ENCODE measurements at regions not wholly inside any gene's neighbourhood (a gene's known extent, or its start where the extent isn't known, plus 50 kb on each side); places are given as distances from the start of the nearest gene placed in this dataset.

- DNase-seq: no peak
- no peaks in the 10 kb centered on the region for H3K9me3 Mint-ChIP-seq
- peaks cover 22 to 53% of the 10 kb centered on the region in 2 donors for H3K27me3 Mint-ChIP-seq
- no peak overlapping the region for H3K4me3 Mint-ChIP-seq
- ATAC-seq (replicated peaks): no peak
- H3K36me3 Mint-ChIP-seq (ENCODE audit: insufficient read depth): no peaks in the 10 kb centered on the region
- no peaks in the 10 kb centered on the region for H3K4me1 Mint-ChIP-seq (ENCODE audit: low read depth in 2 of 2)
- H3K27ac Mint-ChIP-seq: no peak overlapping the region
Measured at GRCh38 chr9:134495881-134496412, 145.7 kb upstream of the COL5A1 start.

DNA sequence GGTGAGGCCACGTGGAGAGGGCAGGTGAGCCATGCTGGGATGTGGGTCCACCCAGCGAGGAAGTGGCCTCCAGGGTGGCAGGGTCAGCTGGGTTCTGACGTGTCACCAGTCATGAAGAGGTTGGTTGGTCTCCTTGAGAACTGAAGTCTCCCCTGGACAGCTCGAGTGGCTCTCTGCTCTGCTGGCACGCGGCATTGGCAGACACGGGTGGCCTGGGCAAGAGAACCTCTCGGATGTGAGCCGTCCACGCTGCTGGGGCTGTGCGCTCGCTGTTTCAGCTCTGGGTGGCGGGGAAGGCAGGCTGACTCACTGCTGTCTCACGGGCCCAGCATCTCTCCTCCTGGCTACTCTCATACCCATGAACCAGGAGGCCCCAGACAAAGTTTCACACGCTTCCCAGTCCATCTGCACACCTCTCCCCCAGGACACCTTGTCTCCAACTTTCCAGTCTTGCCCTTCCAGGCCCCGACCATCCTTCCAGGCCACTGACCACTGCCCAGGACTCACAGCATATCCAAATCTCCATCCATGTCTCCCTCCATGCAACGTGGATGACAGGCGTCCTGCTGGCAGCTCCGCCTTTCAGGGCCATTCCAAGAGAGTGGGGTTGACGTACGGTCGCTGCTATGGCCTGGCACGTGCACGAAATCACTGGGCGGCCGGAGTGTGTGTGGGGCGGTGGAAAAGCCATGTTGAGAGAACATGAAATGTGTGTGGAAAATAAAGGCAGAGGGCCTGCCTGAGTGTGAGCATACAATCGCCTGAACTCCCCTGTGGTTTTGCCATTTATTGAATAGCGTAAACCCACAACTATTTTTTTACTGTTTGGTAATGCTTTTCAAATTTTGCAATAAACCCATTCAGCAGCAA is 145.0 kb upstream of the COL5A1 start:
- ATAC-seq (replicated peaks): no peak
- Mint-ChIP-seq H3K36me3 (ENCODE audit: insufficient read depth) (no peaks in the 10 kb centered on the region), H3K27me3 (peaks cover 22 to 48% of the 10 kb centered on the region in 2 donors), H3K9me3 (no peaks in the 10 kb centered on the region), H3K27ac (no peak overlapping the region), H3K4me3 (no peak overlapping the region), H3K4me1 (ENCODE audit: low read depth in 2 of 2) (no peaks in the 10 kb centered on the region)
- no peak for DNase-seq

GRCh38 chr9:134497283-134497860 is 144.2 kb upstream of the COL5A1 start:
- no peaks in the 10 kb centered on the region for H3K36me3 Mint-ChIP-seq (ENCODE audit: insufficient read depth)
- no peak overlapping the region for H3K4me3 Mint-ChIP-seq
- ATAC-seq (replicated peaks): no peak
- peaks cover 0 to 2% of the 10 kb centered on the region in 2 donors for H3K4me1 Mint-ChIP-seq (ENCODE audit: low read depth in 2 of 2)
- H3K27ac Mint-ChIP-seq: no peak overlapping the region
- no peaks in the 10 kb centered on the region for H3K9me3 Mint-ChIP-seq
- peaks cover 26 to 48% of the 10 kb centered on the region in 2 donors for H3K27me3 Mint-ChIP-seq
- no peak for DNase-seq

DNA sequence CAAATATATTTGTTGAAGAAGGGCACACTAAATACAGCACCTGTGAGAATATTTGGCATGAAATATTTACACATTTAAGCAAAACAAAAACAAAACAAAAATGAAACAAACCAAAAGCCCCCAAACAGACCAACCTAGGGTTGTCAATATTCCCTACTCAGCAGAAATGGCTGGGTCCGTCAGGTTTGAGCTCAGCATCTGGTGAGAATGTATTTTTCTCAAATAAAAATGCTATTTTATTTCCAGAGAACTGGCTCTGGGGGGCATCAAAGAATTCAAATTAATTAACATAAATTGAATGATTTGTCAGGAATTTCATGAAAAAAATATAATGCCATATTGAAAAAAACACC is 142.8 kb upstream of the COL5A1 start:
- Mint-ChIP-seq H3K27me3 (peaks cover 25 to 48% of the 10 kb centered on the region in 2 donors), H3K9me3 (no peaks in the 10 kb centered on the region), H3K4me1 (ENCODE audit: low read depth in 2 of 2) (peaks cover 0 to 2% of the 10 kb centered on the region in 2 donors), H3K27ac (no peak overlapping the region), H3K4me3 (no peak overlapping the region), H3K36me3 (ENCODE audit: insufficient read depth) (no peaks in the 10 kb centered on the region)
- no peak for ATAC-seq (replicated peaks)
- no peak for DNase-seq

DNA sequence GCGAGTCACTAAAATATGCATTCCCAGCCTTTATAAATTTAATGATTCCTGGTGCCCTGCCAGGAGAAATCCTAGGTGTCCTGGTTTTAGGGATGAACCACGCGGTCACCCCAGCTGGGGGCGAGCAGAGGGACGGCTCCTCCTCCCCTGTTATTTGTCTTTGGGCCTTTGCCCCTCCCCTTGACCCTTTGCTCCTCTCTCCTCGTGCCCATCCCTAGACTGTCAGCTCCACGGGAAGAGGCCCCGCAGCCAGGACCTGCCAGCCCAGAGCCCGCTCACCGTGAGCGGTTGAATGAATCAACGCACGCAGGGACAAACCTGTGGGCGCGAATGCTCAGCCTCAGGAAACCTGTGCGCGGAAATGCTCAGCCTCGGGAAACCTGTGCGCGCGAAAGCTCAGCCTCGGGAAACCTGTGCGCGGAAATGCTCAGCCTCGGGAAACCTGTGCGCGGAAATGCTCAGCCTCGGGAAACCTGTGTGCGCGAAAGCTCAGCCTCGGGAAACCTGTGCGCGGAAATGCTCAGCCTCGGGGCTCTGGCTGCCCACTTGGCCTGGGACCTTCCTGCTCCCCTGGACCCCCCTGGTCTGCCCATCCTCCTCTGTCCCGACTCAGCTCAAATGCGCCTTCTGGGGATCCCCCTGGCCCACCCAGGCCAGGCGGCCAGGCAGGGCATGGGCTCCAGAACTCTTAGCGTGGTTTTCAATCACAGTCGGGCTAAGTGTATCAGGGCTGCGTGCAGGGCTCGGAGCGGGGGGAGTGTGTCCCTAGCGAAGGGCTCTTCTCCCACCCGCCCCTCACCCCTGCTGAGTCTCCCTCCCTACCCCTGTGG is 140.5 kb upstream of the COL5A1 start:
- DNase-seq: no peak
- H3K27ac Mint-ChIP-seq: no peak overlapping the region
- no peak overlapping the region for H3K4me3 Mint-ChIP-seq
- H3K27me3 Mint-ChIP-seq: peaks cover 18 to 57% of the 10 kb centered on the region in 2 donors
- H3K36me3 Mint-ChIP-seq (ENCODE audit: insufficient read depth): no peaks in the 10 kb centered on the region
- peaks cover 0 to 2% of the 10 kb centered on the region in 2 donors for H3K4me1 Mint-ChIP-seq (ENCODE audit: low read depth in 2 of 2)
- no peaks in the 10 kb centered on the region for H3K9me3 Mint-ChIP-seq
- no peak for ATAC-seq (replicated peaks)

DNA sequence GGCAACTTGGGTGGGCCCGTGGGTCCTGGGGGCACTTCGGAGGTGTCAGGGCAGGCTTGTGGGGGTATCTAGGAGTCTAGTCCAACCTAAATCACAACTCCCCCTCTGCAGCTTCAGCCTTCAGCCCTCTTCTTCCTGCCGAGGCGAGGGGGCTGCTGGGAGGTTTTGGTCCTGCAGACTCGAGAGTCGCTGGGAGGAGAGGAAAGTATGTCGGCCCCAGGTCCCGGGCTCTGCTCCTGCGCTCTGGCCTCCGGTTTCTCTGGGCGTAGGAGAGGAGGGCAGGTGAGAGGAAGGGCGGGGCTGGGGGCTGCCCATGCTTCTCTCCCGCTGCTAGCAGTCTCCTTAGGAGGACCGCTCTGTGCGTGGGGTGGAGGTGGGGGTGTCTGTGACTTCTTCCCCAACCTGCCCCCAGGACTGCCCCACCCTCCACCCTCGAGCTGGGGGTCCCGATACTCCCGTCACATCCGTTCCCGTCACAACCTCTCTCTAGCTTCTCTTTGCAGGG is 139.8 kb upstream of the COL5A1 start:
- H3K27ac Mint-ChIP-seq: peak overlapping the region in 1 of 2 donors; percentile 22
- H3K27me3 Mint-ChIP-seq: peaks cover 18 to 52% of the 10 kb centered on the region in 2 donors

GRCh38 chr9:134502266-134502791 is 139.3 kb upstream of the COL5A1 start:
- Mint-ChIP-seq H3K27me3 (peaks cover 18 to 48% of the 10 kb centered on the region in 2 donors), H3K4me1 (ENCODE audit: low read depth in 2 of 2) (peaks cover 0 to 2% of the 10 kb centered on the region in 2 donors), H3K9me3 (no peaks in the 10 kb centered on the region), H3K4me3 (no peak overlapping the region), H3K27ac (no peak overlapping the region), H3K36me3 (ENCODE audit: insufficient read depth) (no peaks in the 10 kb centered on the region)
- ATAC-seq (replicated peaks): no peak
- no peak for DNase-seq

More for the DNA sequence above, 139.8 kb upstream of the COL5A1 start:
- Mint-ChIP-seq H3K9me3 (no peaks in the 10 kb centered on the region), H3K4me1 (ENCODE audit: low read depth in 2 of 2) (peaks cover 0 to 2% of the 10 kb centered on the region in 2 donors), H3K36me3 (ENCODE audit: insufficient read depth) (no peaks in the 10 kb centered on the region), H3K4me3 (no peak overlapping the region)
- ATAC-seq (replicated peaks) (no peak), DNase-seq (no peak)

GRCh38 chr9:134502809-134503211 is 138.8 kb upstream of the COL5A1 start:
- Mint-ChIP-seq H3K4me3 (no peak overlapping the region), H3K9me3 (no peaks in the 10 kb centered on the region), H3K27me3 (peaks cover 18 to 48% of the 10 kb centered on the region in 2 donors), H3K36me3 (ENCODE audit: insufficient read depth) (no peaks in the 10 kb centered on the region), H3K4me1 (ENCODE audit: low read depth in 2 of 2) (peaks cover 0 to 2% of the 10 kb centered on the region in 2 donors), H3K27ac (no peak overlapping the region)
- no peak for DNase-seq
- ATAC-seq (replicated peaks): no peak

GRCh38 chr9:134503301-134504105 is 138.1 kb upstream of the COL5A1 start:
- DNase-seq (no peak), ATAC-seq (replicated peaks) (no peak)
- Mint-ChIP-seq H3K36me3 (ENCODE audit: insufficient read depth) (no peaks in the 10 kb centered on the region), H3K4me1 (ENCODE audit: low read depth in 2 of 2) (peaks cover 0 to 2% of the 10 kb centered on the region in 2 donors), H3K27me3 (peaks cover 19 to 48% of the 10 kb centered on the region in 2 donors), H3K27ac (no peak overlapping the region), H3K4me3 (no peak overlapping the region), H3K9me3 (no peaks in the 10 kb centered on the region)

- Mint-ChIP-seq H3K9me3 (no peaks in the 10 kb centered on the region), H3K4me3 (no peak overlapping the region), H3K36me3 (ENCODE audit: insufficient read depth) (no peaks in the 10 kb centered on the region), H3K27me3 (peaks cover 20 to 50% of the 10 kb centered on the region in 2 donors), H3K4me1 (ENCODE audit: low read depth in 2 of 2) (peaks cover 0 to 2% of the 10 kb centered on the region in 2 donors), H3K27ac (no peak overlapping the region)
- ATAC-seq (replicated peaks): no peak
- no peak for DNase-seq
Measured at GRCh38 chr9:134504106-134504385, 137.6 kb upstream of the COL5A1 start.

- Mint-ChIP-seq H3K4me1 (ENCODE audit: low read depth in 2 of 2) (peaks cover 0 to 2% of the 10 kb centered on the region in 2 donors), H3K27me3 (peaks cover 20 to 59% of the 10 kb centered on the region in 2 donors), H3K9me3 (no peaks in the 10 kb centered on the region), H3K27ac (peak overlapping the region in 1 of 2 donors; percentile 74), H3K36me3 (ENCODE audit: insufficient read depth) (no peaks in the 10 kb centered on the region), H3K4me3 (no peak overlapping the region)
- ATAC-seq (replicated peaks) (no peak), DNase-seq (no peak)
Measured at GRCh38 chr9:134505032-134505431, 136.6 kb upstream of the COL5A1 start.

GRCh38 chr9:134509281-134509680 is 132.3 kb upstream of the COL5A1 start:
- no peak overlapping the region for H3K27ac Mint-ChIP-seq
- DNase-seq (no peak), ATAC-seq (replicated peaks) (no peak)
- peaks cover 7 to 36% of the 10 kb centered on the region in 2 donors for H3K27me3 Mint-ChIP-seq
- no peaks in the 10 kb centered on the region for H3K9me3 Mint-ChIP-seq
- H3K4me1 Mint-ChIP-seq (ENCODE audit: low read depth in 2 of 2): no peaks in the 10 kb centered on the region
- no peak overlapping the region for H3K4me3 Mint-ChIP-seq
- no peaks in the 10 kb centered on the region for H3K36me3 Mint-ChIP-seq (ENCODE audit: insufficient read depth)

Data from effector memory CD8-positive, alpha-beta T cell (primary cell).